Endothelial cell of umbilical vein (primary cell): ENCODE measurements at regions not wholly inside any gene's neighbourhood (a gene's known extent, or its start where the extent isn't known, plus 50 kb on each side); places are given as distances from the start of the nearest gene placed in this dataset.

ENCODE experiments used
- BruUV-seq: library from RNA; stranded (reverse); fragments of 400-500 nt; replicated peaks from 2 replicates; lab custom pipeline; 2021; lab: Mats Ljungman, UMichigan
- CTCF ChIA-PET: fragments of 300-600, 350-600 bp; sonication (Branson Sonifier 250); formaldehyde crosslinking; loops from one replicate; lab custom pipeline; 2021; ENCODE audit warnings: antibody characterized with exemption, inconsistent platforms; lab: Charles Lee
- POLR2A ChIA-PET: fragments of 300-600, 350-600 bp; sonication (Branson Sonifier 250); formaldehyde crosslinking; loops from one replicate; lab custom pipeline; 2021; ENCODE audit warnings: antibody characterized with exemption, inconsistent platforms; lab: Charles Lee
- DNase-seq: peaks from one replicate; pipeline ENCODE4 v3.0.0-alpha.2; 2011; ENCODE audit warnings: low read depth, low spot score
- FAIRE-seq: peaks from 2 replicates; lab custom pipeline; 2011; peaks lifted over from hg19 to GRCh38; lab: Jason Lieb, UNC
- H2AFZ ChIP-seq: 2 replicates; pipeline ENCODE4 v1.6.0; 2012; ENCODE audit warnings: low read depth, low read length, control low read depth, inconsistent platforms
- H3K27ac ChIP-seq: 2 replicates; pipeline ENCODE4 v1.5.1; 2011; ENCODE audit warnings: low read depth, mild to moderate bottlenecking, control low read depth, low read length, moderate library complexity; ENCODE audit not compliant: insufficient read depth
- H3K27me3 ChIP-seq, 2 experiments: 2 replicates each; pipeline versions ENCODE4 v1.6.0 to v1.6.1; 2011; ENCODE audit warnings: low read length in 2 of 2, mixed read lengths in 1 of 2; ENCODE audit not compliant: control insufficient read depth in 2 of 2, insufficient read depth in 2 of 2
- H3K36me3 ChIP-seq, 2 experiments: 2 replicates in 1 of 2; 3 replicates in 1 of 2; pipeline ENCODE4 v1.5.1; 2011; ENCODE audit warnings: low read length in 2 of 2, mild to moderate bottlenecking in 1 of 2, moderate library complexity in 1 of 2; ENCODE audit not compliant: control insufficient read depth in 2 of 2, insufficient read depth in 2 of 2; ENCODE audit errors: extremely low read depth in 1 of 2
- H3K4me1 ChIP-seq: 3 replicates; pipeline ENCODE4 v1.5.1; 2011; ENCODE audit warnings: mild to moderate bottlenecking, low read length; ENCODE audit not compliant: control insufficient read depth, insufficient read depth; ENCODE audit errors: extremely low read depth
- H3K4me2 ChIP-seq: 2 replicates; pipeline ENCODE4 v1.6.1; 2011; ENCODE audit warnings: low read length, control low read depth, mixed read lengths; ENCODE audit not compliant: insufficient read depth
- H3K4me3 ChIP-seq, 3 experiments: fragments of 200-600 bp in 1 of 3; sonication (generic), shearing (Covaris generic) in 1 of 3; replicated peaks in 1 of 3; 2 replicates each; pipeline ENCODE4 v1.5.1; 2011 to 2016; ENCODE audit warnings: control low read depth in 3 of 3, low read length in 3 of 3, mild to moderate bottlenecking in 2 of 3, inconsistent platforms in 1 of 3, low read depth in 1 of 3, moderate library complexity in 1 of 3; ENCODE audit not compliant: insufficient read depth in 1 of 3
- H3K79me2 ChIP-seq: 2 replicates; pipeline ENCODE4 v1.6.0; 2012; ENCODE audit warnings: low read length, inconsistent platforms; ENCODE audit not compliant: control insufficient read depth, insufficient read depth
- H3K9ac ChIP-seq: replicated peaks from 2 replicates; pipeline ENCODE3; 2011; ENCODE audit warnings: low read length, control low read depth; ENCODE audit not compliant: insufficient read depth; ENCODE audit errors: extremely low read depth
- H3K9me1 ChIP-seq: replicated peaks from 3 replicates; pipeline ENCODE4 v1.6.0; 2011; ENCODE audit warnings: mild to moderate bottlenecking, low read length; ENCODE audit not compliant: control insufficient read depth, insufficient read depth; ENCODE audit errors: extremely low read depth
- H3K9me3 ChIP-seq: replicated peaks from 2 replicates; pipeline ENCODE4 v1.5.1; 2012; ENCODE audit warnings: low read length, inconsistent platforms; ENCODE audit not compliant: control insufficient read depth, insufficient read depth
- H4K20me1 ChIP-seq: replicated peaks from 2 replicates; pipeline ENCODE3; 2011; ENCODE audit warnings: mild to moderate bottlenecking, low read length; ENCODE audit not compliant: control insufficient read depth, insufficient read depth; ENCODE audit errors: extremely low read depth
- EZH2 ChIP-seq: IDR thresholded peaks from 2 replicates; pipeline ENCODE4 v1.6.1; 2012; ENCODE audit warnings: borderline replicate concordance, low read depth, mild to moderate bottlenecking, moderate library complexity, low read length, inconsistent platforms; ENCODE audit not compliant: severe bottlenecking
- FOS ChIP-seq: IDR thresholded peaks from 2 replicates; pipeline ENCODE4 v1.6.1; 2011; ENCODE audit warnings: mild to moderate bottlenecking, low read length, moderate library complexity, borderline replicate concordance; ENCODE audit not compliant: insufficient read depth
- GATA2 ChIP-seq: IDR thresholded peaks from 2 replicates; pipeline ENCODE4 v1.7.0; 2011; ENCODE audit warnings: low read depth, mild to moderate bottlenecking, moderate library complexity, mixed read lengths, low read length; ENCODE audit not compliant: insufficient read length, insufficient read depth
- JUN ChIP-seq: IDR thresholded peaks from 2 replicates; pipeline ENCODE4 v1.6.1; 2011; ENCODE audit warnings: borderline replicate concordance, low read depth; ENCODE audit not compliant: insufficient read length, insufficient read depth
- MYC ChIP-seq: IDR thresholded peaks from one replicate; pipeline ENCODE4 v1.6.1; 2011; ENCODE audit warnings: mild to moderate bottlenecking, low read depth, low read length
- POLR2A ChIP-seq: IDR thresholded peaks from 2 replicates; pipeline ENCODE4 v1.6.1; 2012; ENCODE audit warnings: low read depth, mild to moderate bottlenecking, control low read depth, low read length
- POLR2AphosphoS5 ChIP-seq: IDR thresholded peaks from 2 replicates; pipeline ENCODE4 v1.6.1; 2012; ENCODE audit warnings: low read depth, mild to moderate bottlenecking, control low read depth, low read length, moderate library complexity; ENCODE audit not compliant: insufficient read depth
- dilution Hi-C: fragments of 300-500 bp; cut with MboI; formaldehyde crosslinking; loops from one replicate; pipeline ENCODE4 v1.15.0; 2019; ENCODE audit warnings: low sequenced_read_pairs; ENCODE audit not compliant: extremely low pct_ligation_motif_present
- intact Hi-C: fragments of 100-400 bp; cut with micrococcal nuclease; formaldehyde crosslinking; loops from one replicate; pipeline ENCODE4 v1.10.0; 2022
- TF ChIP-seq, protein P1 (sequence below): IDR thresholded peaks from 2 replicates; pipeline ENCODE4 v1.6.1; 2011; ENCODE audit not compliant: insufficient read depth, insufficient read length
- TF ChIP-seq, protein P2 (sequence below), 2 donors: IDR thresholded peaks; 1 replicate in 1 of 2; 2 replicates in 1 of 2; pipeline ENCODE4 v1.5.1; 2011; ENCODE audit warnings: low read length in 2 of 2, mild to moderate bottlenecking in 2 of 2, moderate library complexity in 2 of 2, control low read depth in 1 of 2, inconsistent platforms in 1 of 2, low read depth in 1 of 2; ENCODE audit not compliant: insufficient read depth in 1 of 2; ENCODE audit errors: extremely low read depth in 1 of 2

DNA sequence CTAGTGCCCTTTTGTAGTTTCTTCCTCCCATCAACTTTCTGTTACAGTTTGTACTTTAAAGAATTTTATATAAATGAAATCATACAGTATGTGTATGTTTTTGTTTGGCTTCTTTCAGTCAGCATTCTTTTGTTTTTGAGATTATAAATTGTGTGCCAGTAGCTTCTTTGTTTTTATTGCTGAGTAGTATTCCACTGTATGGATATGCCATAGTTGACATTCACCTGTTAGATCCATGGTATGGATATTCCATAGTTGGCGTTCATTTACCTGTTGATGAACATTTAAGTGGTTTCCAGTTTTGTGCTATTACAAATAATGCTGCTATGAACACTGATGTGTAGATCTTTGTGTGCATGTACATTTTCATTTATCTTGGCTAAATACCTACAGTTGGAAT, 70.8 kb upstream of the SYPL1 start:
- Histone ChIP-seq H3K27me3 (no peaks in the 10 kb centered on the region), H4K20me1 (no peaks in the 10 kb centered on the region), H3K9me1 (no peaks in the 10 kb centered on the region), H3K27ac (no peak overlapping the region), H3K9ac (no peak overlapping the region), H3K4me2 (no peak overlapping the region), H3K36me3 (no peaks in the 10 kb centered on the region), H3K9me3 (no peaks in the 10 kb centered on the region), H3K4me1 (no peaks in the 10 kb centered on the region), H3K79me2 (no peaks in the 10 kb centered on the region), H3K4me3 (no peak overlapping the region), H2AFZ (no peak overlapping the region)
- FAIRE-seq, result no peak
- ChIA-PET CTCF (no interaction called here), POLR2A (no interaction called here)
- no TSS peak for BruUV-seq
- TF ChIP-seq, protein P1, sequence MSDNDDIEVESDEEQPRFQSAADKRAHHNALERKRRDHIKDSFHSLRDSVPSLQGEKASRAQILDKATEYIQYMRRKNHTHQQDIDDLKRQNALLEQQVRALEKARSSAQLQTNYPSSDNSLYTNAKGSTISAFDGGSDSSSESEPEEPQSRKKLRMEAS, result no peak
- TF ChIP-seq MYC (no peak), GATA2 (no peak), FOS (no peak), POLR2AphosphoS5 (no peak), POLR2A (no peak), EZH2 (no peak), JUN (no peak)
- TF ChIP-seq, protein P2, sequence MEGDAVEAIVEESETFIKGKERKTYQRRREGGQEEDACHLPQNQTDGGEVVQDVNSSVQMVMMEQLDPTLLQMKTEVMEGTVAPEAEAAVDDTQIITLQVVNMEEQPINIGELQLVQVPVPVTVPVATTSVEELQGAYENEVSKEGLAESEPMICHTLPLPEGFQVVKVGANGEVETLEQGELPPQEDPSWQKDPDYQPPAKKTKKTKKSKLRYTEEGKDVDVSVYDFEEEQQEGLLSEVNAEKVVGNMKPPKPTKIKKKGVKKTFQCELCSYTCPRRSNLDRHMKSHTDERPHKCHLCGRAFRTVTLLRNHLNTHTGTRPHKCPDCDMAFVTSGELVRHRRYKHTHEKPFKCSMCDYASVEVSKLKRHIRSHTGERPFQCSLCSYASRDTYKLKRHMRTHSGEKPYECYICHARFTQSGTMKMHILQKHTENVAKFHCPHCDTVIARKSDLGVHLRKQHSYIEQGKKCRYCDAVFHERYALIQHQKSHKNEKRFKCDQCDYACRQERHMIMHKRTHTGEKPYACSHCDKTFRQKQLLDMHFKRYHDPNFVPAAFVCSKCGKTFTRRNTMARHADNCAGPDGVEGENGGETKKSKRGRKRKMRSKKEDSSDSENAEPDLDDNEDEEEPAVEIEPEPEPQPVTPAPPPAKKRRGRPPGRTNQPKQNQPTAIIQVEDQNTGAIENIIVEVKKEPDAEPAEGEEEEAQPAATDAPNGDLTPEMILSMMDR (IDR thresholded peaks at IDR 0.05; ENCODE audit: extremely low read depth in 1 of 2, insufficient read depth in 1 of 2, low read depth in 1 of 2, low read length in 2 of 2), result no peak
- dilution Hi-C loops (no loop called here), intact Hi-C loops (no loop called here)
- no peak for DNase-seq
